ENCODE measurements at regions not wholly inside any gene's neighbourhood (a gene's known extent, or its start where the extent isn't known, plus 50 kb on each side); places are given as distances from the start of the nearest gene placed in this dataset.

DNA sequence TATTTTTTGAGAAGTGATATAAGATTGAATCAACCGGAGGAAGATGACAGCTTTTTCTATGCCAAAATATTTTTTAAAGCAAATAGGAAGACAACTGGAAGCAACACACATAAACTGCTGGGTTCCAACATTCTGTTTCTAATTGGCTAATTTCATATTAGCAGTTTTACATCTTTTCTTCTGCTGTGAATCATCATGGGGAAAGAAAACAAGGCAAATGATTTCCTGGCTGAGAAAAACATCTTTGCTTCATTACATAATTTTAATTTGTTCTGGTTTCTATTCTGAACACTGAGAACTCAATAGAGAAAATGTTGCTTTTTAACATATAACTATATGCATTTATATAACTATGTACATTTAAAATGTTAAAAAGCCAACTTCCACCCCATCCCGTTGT lies 2518.5 kb downstream of the ARAP2 start:
- no peak for FAIRE-seq
- POLR2A ChIA-PET (ENCODE audit: partially characterized antibody): no interaction called here
- no peak overlapping the region for H2BK15ac ChIP-seq (ENCODE audit: low read length)

More for the DNA sequence above, 2518.5 kb downstream of the ARAP2 start:
- 97% methylated on average over 2 of the region's 2 CpGs; no CpG with 5 or more reads in 1 of the 2 experiments for WGBS, 2 experiments (ENCODE audit: extremely low coverage in 1 of 2, insufficient coverage in 1 of 2, insufficient read length in 1 of 2, insufficient replicate concordance in 2 of 2, low coverage in 1 of 2, low lambda C conversion rate in 2 of 2, missing lambda C conversion rate in 1 of 2)
- Histone ChIP-seq H2AFZ (ENCODE audit: low read length) (no peak overlapping the region; the same call in 1 of the 2 replicates), H4K5ac (ENCODE audit: insufficient read length, low read depth, low read length) (no peak overlapping the region), H2AK5ac (ENCODE audit: low read depth, low read length) (no peak overlapping the region), H3K79me1 (ENCODE audit: low read depth, low read length) (no peaks in the 10 kb centered on the region), H3K23ac (ENCODE audit: insufficient read length) (no peak overlapping the region), H3K27me3 (replicated peaks in 1 of 4; ENCODE audit: control insufficient read depth in 3 of 4, extremely low read depth in 1 of 4, insufficient read depth in 3 of 4, low read length in 3 of 4) (no peaks in the 10 kb centered on the region), H3K14ac (ENCODE audit: insufficient read length) (no peak overlapping the region), H2BK12ac (ENCODE audit: low read depth, low read length) (no peak overlapping the region), H3K18ac (ENCODE audit: extremely low read depth, low read length) (no peak overlapping the region), H4K8ac (ENCODE audit: extremely low read depth, insufficient read depth, low read length) (no peak overlapping the region), H3K4ac (replicated peaks; ENCODE audit: insufficient read length, low read depth, low read length) (no peak overlapping the region), H3K9ac (replicated peaks in 1 of 4; ENCODE audit: extremely low read depth in 1 of 4, low read depth in 3 of 4, low read length in 3 of 4) (no peak overlapping the region), H3K4me2 (ENCODE audit: insufficient read depth in 1 of 2, low read depth in 2 of 2, low read length in 2 of 2) (no peak overlapping the region), H3K79me2 (ENCODE audit: control insufficient read depth in 1 of 2, insufficient read depth in 2 of 2, low read length in 2 of 2) (no peaks in the 10 kb centered on the region), H3K23me2 (ENCODE audit: low read depth, low read length) (no peaks in the 10 kb centered on the region), H2BK5ac (ENCODE audit: low read depth, low read length) (no peak overlapping the region), H3K56ac (replicated peaks; ENCODE audit: insufficient read length, low read depth, low read length) (no peak overlapping the region), H3K9me3 (ENCODE audit: insufficient read depth in 2 of 2, low read depth in 1 of 2, low read length in 1 of 2) (peaks cover 2 to 3% of the 10 kb centered on the region in 2 experiments; a peak in 2 of 4 replicates), H3K36me3 (ENCODE audit: control insufficient read depth in 2 of 4, insufficient read depth in 4 of 4, low read length in 3 of 4) (no peaks in the 10 kb centered on the region), H2BK120ac (replicated peaks; ENCODE audit: low read depth, low read length) (no peak overlapping the region), H4K20me1 (replicated peaks in 1 of 2; ENCODE audit: control insufficient read depth in 1 of 2, insufficient read depth in 2 of 2, low read length in 2 of 2) (no peaks in the 10 kb centered on the region), H3K27ac (ENCODE audit: low read depth, low read length) (no peak overlapping the region), H3K4me1 (replicated peaks in 1 of 4; ENCODE audit: control insufficient read depth in 3 of 4, insufficient read depth in 4 of 4, low read length in 3 of 4) (no peaks in the 10 kb centered on the region), H2BK20ac (ENCODE audit: low read length) (no peak overlapping the region), H3K4me3 (ENCODE audit: extremely low read depth in 1 of 4, insufficient read depth in 2 of 4, low read depth in 3 of 4, low read length in 4 of 4) (no peak overlapping the region), H4K91ac (replicated peaks; ENCODE audit: insufficient read length, low read length) (no peak overlapping the region)
- CTCF ChIA-PET (ENCODE audit: partially characterized antibody): no interaction called here
- no peak for TF ChIP-seq TEAD4 (IDR thresholded peaks at IDR 0.05; ENCODE audit: low read depth, low read length)
- TF ChIP-seq E2F6 (IDR thresholded peaks at IDR 0.05): no peak
- DNase-seq (ENCODE audit: low read depth in 1 of 2, low spot score in 2 of 2): no peak
